22Rv1 (cell line): ENCODE measurements at regions not wholly inside any gene's neighbourhood (a gene's known extent, or its start where the extent isn't known, plus 50 kb on each side); places are given as distances from the start of the nearest gene placed in this dataset.

Experiments used
- CTCF ChIP-seq: fragments of 450-650 bp; IDR thresholded peaks from 2 replicates; pipeline ENCODE4 v1.5.1; 2017; ENCODE audit warnings: mild to moderate bottlenecking
- ZFX ChIP-seq: fragments of 450-650 bp; IDR thresholded peaks from 2 replicates; pipeline ENCODE4 v1.6.1; 2017; ENCODE audit warnings: antibody characterized with exemption, borderline replicate concordance

- TF ChIP-seq CTCF (no peak), ZFX (no peak)
Measured at GRCh38 chr6:147071776-147072175, 132.4 kb upstream of the STXBP5 start.
